ENCODE measurements at regions not wholly inside any gene's neighbourhood (a gene's known extent, or its start where the extent isn't known, plus 50 kb on each side); places are given as distances from the start of the nearest gene placed in this dataset.

- H3K27me3 ChIP-seq (ENCODE audit: control insufficient read depth in 3 of 3, insufficient read depth in 3 of 3, low read length in 3 of 3), result peaks cover 0 to 10% (median 3%) of the 10 kb centered on the region in 3 donors
- no peaks in the 10 kb centered on the region for H3K36me3 ChIP-seq (ENCODE audit: control insufficient read depth in 3 of 3, insufficient read depth in 3 of 3, low read length in 3 of 3)
- no peak overlapping the region for H3K9ac ChIP-seq (ENCODE audit: low read depth in 1 of 3, low read length in 3 of 3)
- H3K4me1 ChIP-seq (ENCODE audit: control insufficient read depth in 3 of 3, insufficient read depth in 3 of 3, low read length in 3 of 3), result peaks cover 0 to 2% (median 0%) of the 10 kb centered on the region in 3 donors
- H3K9me3 ChIP-seq (ENCODE audit: control insufficient read depth in 3 of 3, low read length in 3 of 3), result no peaks in the 10 kb centered on the region
- no peak overlapping the region for H3K4me3 ChIP-seq (ENCODE audit: low read length in 3 of 3)
- H3K27ac ChIP-seq (ENCODE audit: low read depth, low read length), result no peak overlapping the region
Measured at GRCh38 chr2:8590938-8591337, 90.9 kb upstream of the ID2 start.

GRCh38 chr2:8592736-8593135 is 89.1 kb upstream of the ID2 start:
- Histone ChIP-seq H3K9me3 (ENCODE audit: control insufficient read depth in 3 of 3, low read length in 3 of 3) (no peaks in the 10 kb centered on the region), H3K4me3 (ENCODE audit: low read length in 3 of 3) (no peak overlapping the region), H3K27ac (ENCODE audit: low read depth, low read length) (no peak overlapping the region), H3K36me3 (ENCODE audit: control insufficient read depth in 3 of 3, insufficient read depth in 3 of 3, low read length in 3 of 3) (no peaks in the 10 kb centered on the region), H3K27me3 (ENCODE audit: control insufficient read depth in 3 of 3, insufficient read depth in 3 of 3, low read length in 3 of 3) (peaks cover 0 to 6% (median 0%) of the 10 kb centered on the region in 3 donors), H3K4me1 (ENCODE audit: control insufficient read depth in 3 of 3, insufficient read depth in 3 of 3, low read length in 3 of 3) (no peaks in the 10 kb centered on the region), H3K9ac (ENCODE audit: low read depth in 1 of 3, low read length in 3 of 3) (no peak overlapping the region)

GRCh38 chr2:8593243-8593642 is 88.6 kb upstream of the ID2 start:
- Histone ChIP-seq H3K27me3 (ENCODE audit: control insufficient read depth in 3 of 3, insufficient read depth in 3 of 3, low read length in 3 of 3) (peaks cover 0 to 6% (median 0%) of the 10 kb centered on the region in 3 donors), H3K4me1 (ENCODE audit: control insufficient read depth in 3 of 3, insufficient read depth in 3 of 3, low read length in 3 of 3) (no peaks in the 10 kb centered on the region), H3K9ac (ENCODE audit: low read depth in 1 of 3, low read length in 3 of 3) (no peak overlapping the region), H3K36me3 (ENCODE audit: control insufficient read depth in 3 of 3, insufficient read depth in 3 of 3, low read length in 3 of 3) (no peaks in the 10 kb centered on the region), H3K27ac (ENCODE audit: low read depth, low read length) (no peak overlapping the region), H3K4me3 (ENCODE audit: low read length in 3 of 3) (no peak overlapping the region), H3K9me3 (ENCODE audit: control insufficient read depth in 3 of 3, low read length in 3 of 3) (no peaks in the 10 kb centered on the region)

GRCh38 chr2:8594731-8595427 is 87.0 kb upstream of the ID2 start:
- Histone ChIP-seq H3K9ac (ENCODE audit: low read depth in 1 of 3, low read length in 3 of 3) (no peak overlapping the region), H3K4me1 (ENCODE audit: control insufficient read depth in 3 of 3, insufficient read depth in 3 of 3, low read length in 3 of 3) (no peaks in the 10 kb centered on the region), H3K9me3 (ENCODE audit: control insufficient read depth in 3 of 3, low read length in 3 of 3) (no peaks in the 10 kb centered on the region), H3K4me3 (ENCODE audit: low read length in 3 of 3) (no peak overlapping the region), H3K36me3 (ENCODE audit: control insufficient read depth in 3 of 3, insufficient read depth in 3 of 3, low read length in 3 of 3) (no peaks in the 10 kb centered on the region), H3K27me3 (ENCODE audit: control insufficient read depth in 3 of 3, insufficient read depth in 3 of 3, low read length in 3 of 3) (peaks cover 0 to 6% (median 0%) of the 10 kb centered on the region in 3 donors), H3K27ac (ENCODE audit: low read depth, low read length) (no peak overlapping the region)

GRCh38 chr2:8595428-8595805 is 86.4 kb upstream of the ID2 start:
- H3K27me3 ChIP-seq (ENCODE audit: control insufficient read depth in 3 of 3, insufficient read depth in 3 of 3, low read length in 3 of 3), result peaks cover 0 to 6% (median 0%) of the 10 kb centered on the region in 3 donors
- no peaks in the 10 kb centered on the region for H3K9me3 ChIP-seq (ENCODE audit: control insufficient read depth in 3 of 3, low read length in 3 of 3)
- H3K36me3 ChIP-seq (ENCODE audit: control insufficient read depth in 3 of 3, insufficient read depth in 3 of 3, low read length in 3 of 3), result no peaks in the 10 kb centered on the region
- no peak overlapping the region for H3K9ac ChIP-seq (ENCODE audit: low read depth in 1 of 3, low read length in 3 of 3)
- no peak overlapping the region for H3K4me3 ChIP-seq (ENCODE audit: low read length in 3 of 3)
- no peak overlapping the region for H3K27ac ChIP-seq (ENCODE audit: low read depth, low read length)
- H3K4me1 ChIP-seq (ENCODE audit: control insufficient read depth in 3 of 3, insufficient read depth in 3 of 3, low read length in 3 of 3), result no peaks in the 10 kb centered on the region

GRCh38 chr2:8595811-8596600 is 85.8 kb upstream of the ID2 start:
- no peak overlapping the region for H3K9ac ChIP-seq (ENCODE audit: low read depth in 1 of 3, low read length in 3 of 3)
- H3K36me3 ChIP-seq (ENCODE audit: control insufficient read depth in 3 of 3, insufficient read depth in 3 of 3, low read length in 3 of 3), result no peaks in the 10 kb centered on the region
- no peak overlapping the region for H3K4me3 ChIP-seq (ENCODE audit: low read length in 3 of 3)
- H3K9me3 ChIP-seq (ENCODE audit: control insufficient read depth in 3 of 3, low read length in 3 of 3), result no peaks in the 10 kb centered on the region
- H3K27me3 ChIP-seq (ENCODE audit: control insufficient read depth in 3 of 3, insufficient read depth in 3 of 3, low read length in 3 of 3), result peaks cover 0 to 6% (median 0%) of the 10 kb centered on the region in 3 donors
- no peaks in the 10 kb centered on the region for H3K4me1 ChIP-seq (ENCODE audit: control insufficient read depth in 3 of 3, insufficient read depth in 3 of 3, low read length in 3 of 3)
- H3K27ac ChIP-seq (ENCODE audit: low read depth, low read length), result no peak overlapping the region

- H3K36me3 ChIP-seq (ENCODE audit: control insufficient read depth in 3 of 3, insufficient read depth in 3 of 3, low read length in 3 of 3), result no peaks in the 10 kb centered on the region
- no peaks in the 10 kb centered on the region for H3K9me3 ChIP-seq (ENCODE audit: control insufficient read depth in 3 of 3, low read length in 3 of 3)
- H3K9ac ChIP-seq (ENCODE audit: low read depth in 1 of 3, low read length in 3 of 3), result no peak overlapping the region
- no peak overlapping the region for H3K4me3 ChIP-seq (ENCODE audit: low read length in 3 of 3)
- H3K27ac ChIP-seq (ENCODE audit: low read depth, low read length), result no peak overlapping the region
- H3K4me1 ChIP-seq (ENCODE audit: control insufficient read depth in 3 of 3, insufficient read depth in 3 of 3, low read length in 3 of 3), result no peaks in the 10 kb centered on the region
- peaks cover 0 to 6% (median 0%) of the 10 kb centered on the region in 3 donors for H3K27me3 ChIP-seq (ENCODE audit: control insufficient read depth in 3 of 3, insufficient read depth in 3 of 3, low read length in 3 of 3)
Measured at GRCh38 chr2:8597094-8597493, 84.8 kb upstream of the ID2 start.

GRCh38 chr2:8597559-8598225 is 84.2 kb upstream of the ID2 start:
- Histone ChIP-seq H3K27me3 (ENCODE audit: control insufficient read depth in 3 of 3, insufficient read depth in 3 of 3, low read length in 3 of 3) (peaks cover 0 to under 1% (median 0%) of the 10 kb centered on the region in 3 donors), H3K9me3 (ENCODE audit: control insufficient read depth in 3 of 3, low read length in 3 of 3) (no peaks in the 10 kb centered on the region), H3K4me1 (ENCODE audit: control insufficient read depth in 3 of 3, insufficient read depth in 3 of 3, low read length in 3 of 3) (no peaks in the 10 kb centered on the region), H3K9ac (ENCODE audit: low read depth in 1 of 3, low read length in 3 of 3) (no peak overlapping the region), H3K36me3 (ENCODE audit: control insufficient read depth in 3 of 3, insufficient read depth in 3 of 3, low read length in 3 of 3) (no peaks in the 10 kb centered on the region), H3K27ac (ENCODE audit: low read depth, low read length) (no peak overlapping the region), H3K4me3 (ENCODE audit: low read length in 3 of 3) (no peak overlapping the region)

- H3K36me3 ChIP-seq (ENCODE audit: control insufficient read depth in 3 of 3, insufficient read depth in 3 of 3, low read length in 3 of 3), result no peaks in the 10 kb centered on the region
- H3K9ac ChIP-seq (ENCODE audit: low read depth in 1 of 3, low read length in 3 of 3), result no peak overlapping the region
- H3K27ac ChIP-seq (ENCODE audit: low read depth, low read length), result no peak overlapping the region
- no peak overlapping the region for H3K4me3 ChIP-seq (ENCODE audit: low read length in 3 of 3)
- H3K9me3 ChIP-seq (ENCODE audit: control insufficient read depth in 3 of 3, low read length in 3 of 3), result no peaks in the 10 kb centered on the region
- no peaks in the 10 kb centered on the region for H3K4me1 ChIP-seq (ENCODE audit: control insufficient read depth in 3 of 3, insufficient read depth in 3 of 3, low read length in 3 of 3)
- no peaks in the 10 kb centered on the region for H3K27me3 ChIP-seq (ENCODE audit: control insufficient read depth in 3 of 3, insufficient read depth in 3 of 3, low read length in 3 of 3)
Measured at GRCh38 chr2:8598295-8599165, 83.3 kb upstream of the ID2 start.
